ENCODE measurements at regions not wholly inside any gene's neighbourhood (a gene's known extent, or its start where the extent isn't known, plus 50 kb on each side); places are given as distances from the start of the nearest gene placed in this dataset.
"Not testable (repeated sequence)": the region's sequence is repeated elsewhere in the genome, so short reads cannot be mapped to it uniquely, and the experiment has no call there.

DNA sequence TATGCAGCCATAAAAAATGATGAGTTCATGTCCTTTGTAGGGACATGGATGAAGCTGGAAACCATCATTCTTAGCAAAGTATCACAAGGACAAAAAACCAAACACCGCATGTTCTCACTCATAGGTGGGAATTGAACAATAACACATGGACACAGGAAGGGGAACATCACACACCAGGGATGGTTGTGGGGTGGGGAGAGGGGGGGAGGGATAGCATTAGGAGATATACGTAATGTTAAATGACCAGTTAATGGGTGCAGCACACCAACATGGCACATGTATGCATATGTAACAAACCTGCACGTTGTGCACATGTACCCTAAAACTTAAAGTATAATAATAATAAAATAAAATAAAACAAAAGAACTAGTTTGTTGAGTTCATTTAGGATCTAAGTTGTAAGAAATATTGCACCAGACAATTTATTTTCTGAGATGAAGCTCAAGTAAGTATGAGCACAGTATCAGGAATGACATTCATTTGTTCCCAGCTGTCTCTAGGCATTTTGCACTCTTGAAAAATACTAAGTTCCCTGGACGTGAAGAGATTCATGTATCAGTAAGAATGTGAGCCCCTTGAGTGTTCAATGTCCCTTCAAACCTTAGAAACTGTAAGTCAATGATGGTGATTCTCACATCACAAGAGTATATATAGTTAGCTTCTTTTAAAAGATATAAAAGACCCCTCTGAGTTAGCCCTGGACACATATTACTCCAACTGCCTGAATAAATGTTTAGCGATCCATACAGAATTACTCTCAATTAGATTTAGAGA is 1519.3 kb upstream of the TPTE start:
- TF ChIP-seq, protein P1, sequence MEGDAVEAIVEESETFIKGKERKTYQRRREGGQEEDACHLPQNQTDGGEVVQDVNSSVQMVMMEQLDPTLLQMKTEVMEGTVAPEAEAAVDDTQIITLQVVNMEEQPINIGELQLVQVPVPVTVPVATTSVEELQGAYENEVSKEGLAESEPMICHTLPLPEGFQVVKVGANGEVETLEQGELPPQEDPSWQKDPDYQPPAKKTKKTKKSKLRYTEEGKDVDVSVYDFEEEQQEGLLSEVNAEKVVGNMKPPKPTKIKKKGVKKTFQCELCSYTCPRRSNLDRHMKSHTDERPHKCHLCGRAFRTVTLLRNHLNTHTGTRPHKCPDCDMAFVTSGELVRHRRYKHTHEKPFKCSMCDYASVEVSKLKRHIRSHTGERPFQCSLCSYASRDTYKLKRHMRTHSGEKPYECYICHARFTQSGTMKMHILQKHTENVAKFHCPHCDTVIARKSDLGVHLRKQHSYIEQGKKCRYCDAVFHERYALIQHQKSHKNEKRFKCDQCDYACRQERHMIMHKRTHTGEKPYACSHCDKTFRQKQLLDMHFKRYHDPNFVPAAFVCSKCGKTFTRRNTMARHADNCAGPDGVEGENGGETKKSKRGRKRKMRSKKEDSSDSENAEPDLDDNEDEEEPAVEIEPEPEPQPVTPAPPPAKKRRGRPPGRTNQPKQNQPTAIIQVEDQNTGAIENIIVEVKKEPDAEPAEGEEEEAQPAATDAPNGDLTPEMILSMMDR (IDR thresholded peaks at IDR 0.05 in 2 of 3, conservative IDR thresholded peaks at IDR 0.05 in 1 of 3; ENCODE audit: borderline replicate concordance in 1 of 3, insufficient read depth in 1 of 3, low read depth in 2 of 3, low read length in 2 of 3) = not testable (repeated sequence)
- not testable (repeated sequence) for TF ChIP-seq EZH2 (IDR thresholded peaks at IDR 0.05); POLR2A (IDR thresholded peaks at IDR 0.05; ENCODE audit: borderline replicate concordance, extremely low read depth, insufficient read depth, insufficient read length); TCF7L2 (IDR thresholded peaks at IDR 0.05; ENCODE audit: borderline replicate concordance, extremely low read depth, insufficient read depth, insufficient read length); POLR2AphosphoS5 (IDR thresholded peaks at IDR 0.05; ENCODE audit: low read depth, low read length); CBX3 (IDR thresholded peaks at IDR 0.05; ENCODE audit: low read depth); YY1 (IDR thresholded peaks at IDR 0.05; ENCODE audit: extremely low read depth, insufficient replicate concordance, low read depth, low read length); SP1 (IDR thresholded peaks at IDR 0.05; ENCODE audit: low read depth); SRF (IDR thresholded peaks at IDR 0.05; ENCODE audit: low read depth); ZFX (IDR thresholded peaks at IDR 0.05)
- TF ChIP-seq, protein P2, sequence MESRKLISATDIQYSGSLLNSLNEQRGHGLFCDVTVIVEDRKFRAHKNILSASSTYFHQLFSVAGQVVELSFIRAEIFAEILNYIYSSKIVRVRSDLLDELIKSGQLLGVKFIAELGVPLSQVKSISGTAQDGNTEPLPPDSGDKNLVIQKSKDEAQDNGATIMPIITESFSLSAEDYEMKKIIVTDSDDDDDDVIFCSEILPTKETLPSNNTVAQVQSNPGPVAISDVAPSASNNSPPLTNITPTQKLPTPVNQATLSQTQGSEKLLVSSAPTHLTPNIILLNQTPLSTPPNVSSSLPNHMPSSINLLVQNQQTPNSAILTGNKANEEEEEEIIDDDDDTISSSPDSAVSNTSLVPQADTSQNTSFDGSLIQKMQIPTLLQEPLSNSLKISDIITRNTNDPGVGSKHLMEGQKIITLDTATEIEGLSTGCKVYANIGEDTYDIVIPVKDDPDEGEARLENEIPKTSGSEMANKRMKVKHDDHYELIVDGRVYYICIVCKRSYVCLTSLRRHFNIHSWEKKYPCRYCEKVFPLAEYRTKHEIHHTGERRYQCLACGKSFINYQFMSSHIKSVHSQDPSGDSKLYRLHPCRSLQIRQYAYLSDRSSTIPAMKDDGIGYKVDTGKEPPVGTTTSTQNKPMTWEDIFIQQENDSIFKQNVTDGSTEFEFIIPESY (IDR thresholded peaks at IDR 0.05; ENCODE audit: extremely low read depth, insufficient replicate concordance, low read length) = not testable (repeated sequence)
- TF ChIP-seq, protein P3, sequence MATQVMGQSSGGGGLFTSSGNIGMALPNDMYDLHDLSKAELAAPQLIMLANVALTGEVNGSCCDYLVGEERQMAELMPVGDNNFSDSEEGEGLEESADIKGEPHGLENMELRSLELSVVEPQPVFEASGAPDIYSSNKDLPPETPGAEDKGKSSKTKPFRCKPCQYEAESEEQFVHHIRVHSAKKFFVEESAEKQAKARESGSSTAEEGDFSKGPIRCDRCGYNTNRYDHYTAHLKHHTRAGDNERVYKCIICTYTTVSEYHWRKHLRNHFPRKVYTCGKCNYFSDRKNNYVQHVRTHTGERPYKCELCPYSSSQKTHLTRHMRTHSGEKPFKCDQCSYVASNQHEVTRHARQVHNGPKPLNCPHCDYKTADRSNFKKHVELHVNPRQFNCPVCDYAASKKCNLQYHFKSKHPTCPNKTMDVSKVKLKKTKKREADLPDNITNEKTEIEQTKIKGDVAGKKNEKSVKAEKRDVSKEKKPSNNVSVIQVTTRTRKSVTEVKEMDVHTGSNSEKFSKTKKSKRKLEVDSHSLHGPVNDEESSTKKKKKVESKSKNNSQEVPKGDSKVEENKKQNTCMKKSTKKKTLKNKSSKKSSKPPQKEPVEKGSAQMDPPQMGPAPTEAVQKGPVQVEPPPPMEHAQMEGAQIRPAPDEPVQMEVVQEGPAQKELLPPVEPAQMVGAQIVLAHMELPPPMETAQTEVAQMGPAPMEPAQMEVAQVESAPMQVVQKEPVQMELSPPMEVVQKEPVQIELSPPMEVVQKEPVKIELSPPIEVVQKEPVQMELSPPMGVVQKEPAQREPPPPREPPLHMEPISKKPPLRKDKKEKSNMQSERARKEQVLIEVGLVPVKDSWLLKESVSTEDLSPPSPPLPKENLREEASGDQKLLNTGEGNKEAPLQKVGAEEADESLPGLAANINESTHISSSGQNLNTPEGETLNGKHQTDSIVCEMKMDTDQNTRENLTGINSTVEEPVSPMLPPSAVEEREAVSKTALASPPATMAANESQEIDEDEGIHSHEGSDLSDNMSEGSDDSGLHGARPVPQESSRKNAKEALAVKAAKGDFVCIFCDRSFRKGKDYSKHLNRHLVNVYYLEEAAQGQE (IDR thresholded peaks at IDR 0.05; ENCODE audit: low read depth) = not testable (repeated sequence)
- TF ChIP-seq, protein P4, sequence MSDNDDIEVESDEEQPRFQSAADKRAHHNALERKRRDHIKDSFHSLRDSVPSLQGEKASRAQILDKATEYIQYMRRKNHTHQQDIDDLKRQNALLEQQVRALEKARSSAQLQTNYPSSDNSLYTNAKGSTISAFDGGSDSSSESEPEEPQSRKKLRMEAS (IDR thresholded peaks at IDR 0.05) = not testable (repeated sequence)
- TF ChIP-seq, protein P5, sequence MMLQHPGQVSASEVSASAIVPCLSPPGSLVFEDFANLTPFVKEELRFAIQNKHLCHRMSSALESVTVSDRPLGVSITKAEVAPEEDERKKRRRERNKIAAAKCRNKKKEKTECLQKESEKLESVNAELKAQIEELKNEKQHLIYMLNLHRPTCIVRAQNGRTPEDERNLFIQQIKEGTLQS (IDR thresholded peaks at IDR 0.05) = not testable (repeated sequence)

Data from HCT116 (cell line).